B cell (primary cell): ENCODE measurements at regions not wholly inside any gene's neighbourhood (a gene's known extent, or its start where the extent isn't known, plus 50 kb on each side); places are given as distances from the start of the nearest gene placed in this dataset.

Experiments
- EZH2 ChIP-seq: IDR thresholded peaks from 2 replicates; pipeline ENCODE4 v1.6.1; 2012; ENCODE audit warnings: borderline replicate concordance, low read depth, mild to moderate bottlenecking, moderate library complexity, low read length; ENCODE audit not compliant: insufficient read depth, poor library complexity, severe bottlenecking
- TF ChIP-seq, protein P1 (sequence below): fragments of 200-600 bp; IDR thresholded peaks from one replicate; pipeline ENCODE4 v1.8.0; 2022; ENCODE audit warnings: antibody characterized with exemption, mild to moderate bottlenecking

DNA sequence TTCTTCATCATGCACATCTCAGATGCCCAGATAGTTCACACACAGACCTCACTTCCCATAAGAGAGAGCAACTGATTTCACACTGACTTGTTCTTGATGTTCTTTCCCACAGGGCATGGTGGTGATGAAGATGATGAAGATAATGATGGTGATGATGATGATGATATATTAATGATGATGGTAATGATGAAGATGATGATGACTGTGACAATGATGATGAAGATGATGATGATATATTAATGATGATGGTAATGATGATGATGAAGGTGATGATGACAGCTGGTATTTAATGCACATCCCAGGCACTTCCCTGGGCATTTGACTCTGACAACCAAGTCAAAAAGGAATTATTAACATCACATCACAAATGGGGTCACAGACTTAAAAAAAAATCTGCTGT is 225.2 kb downstream of the MAF start:
- TF ChIP-seq, protein P1, sequence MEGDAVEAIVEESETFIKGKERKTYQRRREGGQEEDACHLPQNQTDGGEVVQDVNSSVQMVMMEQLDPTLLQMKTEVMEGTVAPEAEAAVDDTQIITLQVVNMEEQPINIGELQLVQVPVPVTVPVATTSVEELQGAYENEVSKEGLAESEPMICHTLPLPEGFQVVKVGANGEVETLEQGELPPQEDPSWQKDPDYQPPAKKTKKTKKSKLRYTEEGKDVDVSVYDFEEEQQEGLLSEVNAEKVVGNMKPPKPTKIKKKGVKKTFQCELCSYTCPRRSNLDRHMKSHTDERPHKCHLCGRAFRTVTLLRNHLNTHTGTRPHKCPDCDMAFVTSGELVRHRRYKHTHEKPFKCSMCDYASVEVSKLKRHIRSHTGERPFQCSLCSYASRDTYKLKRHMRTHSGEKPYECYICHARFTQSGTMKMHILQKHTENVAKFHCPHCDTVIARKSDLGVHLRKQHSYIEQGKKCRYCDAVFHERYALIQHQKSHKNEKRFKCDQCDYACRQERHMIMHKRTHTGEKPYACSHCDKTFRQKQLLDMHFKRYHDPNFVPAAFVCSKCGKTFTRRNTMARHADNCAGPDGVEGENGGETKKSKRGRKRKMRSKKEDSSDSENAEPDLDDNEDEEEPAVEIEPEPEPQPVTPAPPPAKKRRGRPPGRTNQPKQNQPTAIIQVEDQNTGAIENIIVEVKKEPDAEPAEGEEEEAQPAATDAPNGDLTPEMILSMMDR, result no peak
- TF ChIP-seq EZH2, result no peak
